D721Med (cell line): ENCODE measurements at regions not wholly inside any gene's neighbourhood (a gene's known extent, or its start where the extent isn't known, plus 50 kb on each side); places are given as distances from the start of the nearest gene placed in this dataset.

ENCODE experiments used
- DNase-seq: peaks from one replicate; pipeline ENCODE4 v3.0.0; 2011; ENCODE audit warnings: low spot score; ENCODE audit not compliant: insufficient read length
- FAIRE-seq: peaks from 2 replicates; lab custom pipeline; 2011; peaks lifted over from hg19 to GRCh38; lab: Jason Lieb, UNC
- CTCF ChIP-seq: IDR thresholded peaks from 2 replicates; pipeline ENCODE4 v1.5.1; 2012; ENCODE audit warnings: mild to moderate bottlenecking, control low read depth; ENCODE audit not compliant: insufficient read depth; ENCODE audit errors: missing control alignments

- no peak for DNase-seq
- FAIRE-seq, result no peak
- no peak for TF ChIP-seq CTCF
Measured at GRCh38 chr1:157410457-157410856, 141.9 kb downstream of the FCRL5 start.

- no peak for TF ChIP-seq CTCF
- FAIRE-seq (no peak), DNase-seq (no peak)
Measured at GRCh38 chr1:157409927-157410326, 142.4 kb downstream of the FCRL5 start.

GRCh38 chr1:157407917-157408525 lies 144.3 kb downstream of the FCRL5 start:
- no peak for TF ChIP-seq CTCF
- FAIRE-seq (no peak), DNase-seq (no peak)

GRCh38 chr1:157407367-157407766 lies 144.9 kb downstream of the FCRL5 start:
- FAIRE-seq (no peak), DNase-seq (no peak)
- no peak for TF ChIP-seq CTCF

GRCh38 chr1:157405662-157406061 lies 146.7 kb downstream of the FCRL5 start:
- no peak for DNase-seq
- no peak for TF ChIP-seq CTCF
- no peak for FAIRE-seq

GRCh38 chr1:157404614-157405013 lies 147.7 kb downstream of the FCRL5 start:
- FAIRE-seq, result no peak
- TF ChIP-seq CTCF, result no peak
- DNase-seq, result no peak

GRCh38 chr1:157404063-157404501 lies 148.2 kb downstream of the FCRL5 start:
- DNase-seq (no peak), FAIRE-seq (no peak)

More at GRCh38 chr1:157404063-157404501, 148.2 kb downstream of the FCRL5 start:
- no peak for TF ChIP-seq CTCF
